Erythroblast (primary cell): ENCODE measurements at regions not wholly inside any gene's neighbourhood (a gene's known extent, or its start where the extent isn't known, plus 50 kb on each side); places are given as distances from the start of the nearest gene placed in this dataset.

ENCODE experiments used
- GATA1 ChIP-seq: IDR thresholded peaks from 2 replicates; pipeline ENCODE4 v1.6.1; 2011; ENCODE audit warnings: low read depth, mild to moderate bottlenecking, control low read depth, low read length, moderate library complexity
- POLR2A ChIP-seq: IDR thresholded peaks from 2 replicates; pipeline ENCODE4 v1.6.1; 2011; ENCODE audit warnings: mild to moderate bottlenecking, low read length

GRCh38 chr2:150261691-150262090 lies 225.8 kb downstream of the RND3 start:
- TF ChIP-seq POLR2A (no peak), GATA1 (no peak)
